GM20000 (cell line): ENCODE measurements at regions not wholly inside any gene's neighbourhood (a gene's known extent, or its start where the extent isn't known, plus 50 kb on each side); places are given as distances from the start of the nearest gene placed in this dataset.

Experiments
- DNase-seq: peaks from one replicate; pipeline ENCODE4 v3.0.0; 2012; ENCODE audit warnings: low spot score
- CTCF ChIP-seq: IDR thresholded peaks from 2 replicates; pipeline ENCODE4 v1.5.1; 2012; ENCODE audit warnings: mild to moderate bottlenecking, control low read depth; ENCODE audit errors: extremely low read depth, missing control alignments

GRCh38 chr1:116851846-116852245 lies 57.9 kb upstream of the PTGFRN start:
- no peak for DNase-seq
- TF ChIP-seq CTCF = no peak

GRCh38 chr1:116852367-116852766 lies 57.3 kb upstream of the PTGFRN start:
- DNase-seq = no peak
- no peak for TF ChIP-seq CTCF

GRCh38 chr1:116852910-116853309 lies 56.8 kb upstream of the PTGFRN start:
- DNase-seq = no peak

GRCh38 chr1:116853680-116854402 lies 55.9 kb upstream of the PTGFRN start:
- no peak for DNase-seq

More at GRCh38 chr1:116852910-116853309, 56.8 kb upstream of the PTGFRN start:
- TF ChIP-seq CTCF = no peak

GRCh38 chr1:116854403-116854690 lies 55.4 kb upstream of the PTGFRN start:
- DNase-seq = no peak
- TF ChIP-seq CTCF = no peak

More at GRCh38 chr1:116853680-116854402, 55.9 kb upstream of the PTGFRN start:
- no peak for TF ChIP-seq CTCF

- no peak for DNase-seq
- TF ChIP-seq CTCF = no peak
Observed at GRCh38 chr1:116854716-116855115, 55.0 kb upstream of the PTGFRN start.

GRCh38 chr1:116855191-116855619 lies 54.5 kb upstream of the PTGFRN start:
- DNase-seq = no peak
- TF ChIP-seq CTCF = no peak
